ENCODE measurements at regions not wholly inside any gene's neighbourhood (a gene's known extent, or its start where the extent isn't known, plus 50 kb on each side); places are given as distances from the start of the nearest gene placed in this dataset.
"Not testable (repeated sequence)": the region's sequence is repeated elsewhere in the genome, so short reads cannot be mapped to it uniquely, and the experiment has no call there.

GRCh38 chrX:126489116-126489695, 63.4 kb downstream of the DCAF12L1 start:
- DNase-seq = no peak

DNA sequence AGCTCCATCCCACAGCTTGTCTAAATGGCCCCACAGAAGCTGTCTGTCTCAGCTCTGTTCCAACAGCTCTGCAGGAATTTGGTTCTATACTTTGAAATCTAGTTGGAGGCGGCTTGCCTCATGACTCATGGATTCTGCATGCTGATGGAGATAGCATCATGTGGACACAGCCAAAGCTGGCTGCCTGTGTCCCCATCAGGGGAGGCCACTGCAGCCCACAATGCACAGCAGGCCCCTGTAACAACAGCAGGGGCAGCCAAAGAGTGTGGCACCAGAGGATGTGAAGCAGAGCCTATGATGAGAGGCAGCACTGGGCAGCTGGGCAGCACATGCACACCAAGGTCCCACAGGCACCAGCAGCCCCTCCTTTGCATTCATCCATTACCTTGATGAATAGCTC, 67.2 kb downstream of the DCAF12L1 start:
- DNase-seq = peak; percentile 0

GRCh38 chrX:126481916-126482315, 70.7 kb downstream of the DCAF12L1 start:
- DNase-seq = no peak

- not testable (repeated sequence) for DNase-seq
These were observed 92.5 kb downstream of the DCAF12L1 start for GRCh38 chrX:126459896-126460826.

DNA sequence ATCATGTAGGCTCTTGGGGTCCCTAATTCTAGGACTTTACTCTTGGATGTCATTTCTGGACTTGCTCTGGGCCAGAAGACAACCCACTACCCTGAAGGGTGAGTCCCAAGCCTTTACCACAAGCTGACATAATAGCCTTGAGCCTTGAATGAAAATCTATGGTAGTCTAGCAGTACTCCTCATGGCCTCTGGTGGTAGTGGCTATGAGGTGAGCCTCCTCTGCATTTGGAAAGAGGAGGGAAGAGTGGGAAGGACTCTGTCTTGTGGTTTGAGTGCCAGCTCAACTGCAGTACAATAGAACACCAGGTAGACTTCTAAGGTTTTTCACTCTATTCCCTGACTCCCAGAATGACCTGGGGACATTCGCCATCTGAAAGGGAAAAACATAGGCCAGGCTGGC, 96.5 kb downstream of the DCAF12L1 start:
- DNase-seq = no peak

DNA sequence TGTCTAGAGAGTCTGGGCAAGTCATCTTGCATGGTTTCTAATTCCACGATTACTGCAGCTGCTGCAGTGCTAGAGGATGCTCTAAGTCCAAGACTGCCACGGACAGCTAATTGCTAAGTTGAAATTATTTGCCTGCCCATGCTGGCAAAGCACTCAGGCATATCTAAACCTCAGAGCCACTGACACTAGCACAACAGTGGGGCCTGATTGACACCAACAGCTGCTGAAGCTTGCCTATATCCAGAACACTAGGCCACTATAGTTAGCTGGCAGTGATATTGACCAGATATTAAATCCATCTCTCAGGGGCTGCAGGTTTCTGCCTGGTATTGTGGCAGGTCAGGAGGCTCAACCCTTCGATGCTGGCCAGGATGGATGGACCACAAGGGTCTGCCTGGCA, 103.9 kb downstream of the DCAF12L1 start:
- DNase-seq = no peak

Data from fibroblast of skin of back (primary cell).